Vagina (tissue), 2 donors: ENCODE measurements at regions not wholly inside any gene's neighbourhood (a gene's known extent, or its start where the extent isn't known, plus 50 kb on each side); places are given as distances from the start of the nearest gene placed in this dataset.

Source experiments
- POLR2A ChIP-seq, 2 donors: fragments of 450-650 bp; IDR thresholded peaks; one replicate each; pipeline ENCODE4 v1.6.1; 2017; ENCODE audit warnings: antibody characterized with exemption in 2 of 2, mild to moderate bottlenecking in 2 of 2, moderate library complexity in 2 of 2
- POLR2AphosphoS5 ChIP-seq, 2 donors: sonication (generic); formaldehyde crosslinking; IDR thresholded peaks; one replicate each; pipeline ENCODE4 v1.9.0; 2017; ENCODE audit warnings: antibody characterized with exemption in 2 of 2, mild to moderate bottlenecking in 2 of 2, low read depth in 1 of 2; ENCODE audit not compliant: insufficient read depth in 1 of 2

DNA sequence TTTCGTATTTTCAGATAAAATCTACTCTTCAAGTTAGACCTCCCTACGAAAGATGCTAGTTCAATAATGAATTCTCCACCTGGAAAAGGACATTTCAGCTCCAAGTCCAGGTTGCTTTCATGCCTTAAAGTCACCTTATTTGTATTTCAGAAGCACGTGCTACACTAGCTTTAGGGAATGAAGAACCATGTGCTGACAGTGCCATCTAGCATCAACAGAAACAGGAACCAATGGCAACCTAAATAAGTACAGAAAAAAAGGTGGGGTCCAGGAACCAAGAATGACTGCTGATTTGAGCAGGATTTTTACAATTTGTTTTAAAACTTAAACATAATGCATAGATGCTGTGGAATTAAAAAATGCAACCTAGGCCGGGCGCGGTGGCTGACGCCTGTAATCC is 77.6 kb upstream of the SNRPN start:
- TF ChIP-seq POLR2A (IDR thresholded peaks at IDR 0.05) (no peak), POLR2AphosphoS5 (IDR thresholded peaks at IDR 0.05; ENCODE audit: insufficient read depth in 1 of 2, low read depth in 1 of 2) (no peak)
